ENCODE measurements at regions not wholly inside any gene's neighbourhood (a gene's known extent, or its start where the extent isn't known, plus 50 kb on each side); places are given as distances from the start of the nearest gene placed in this dataset.
"Not testable (repeated sequence)": the region's sequence is repeated elsewhere in the genome, so short reads cannot be mapped to it uniquely, and the experiment has no call there.

GRCh38 chr12:93092649-93092945 lies 163.5 kb upstream of the EEA1 start:
- no peak for DNase-seq (ENCODE audit: extremely low read depth in 1 of 11, low read depth in 9 of 11, low spot score in 4 of 11)

- no peak for DNase-seq (ENCODE audit: extremely low read depth in 1 of 11, low read depth in 9 of 11, low spot score in 4 of 11)
Observed at GRCh38 chr12:93093243-93093642, 164.1 kb upstream of the EEA1 start.

- not testable (repeated sequence) for DNase-seq (ENCODE audit: extremely low read depth in 1 of 11, low read depth in 9 of 11, low spot score in 4 of 11)
Observed at GRCh38 chr12:93094222-93094621, 165.1 kb upstream of the EEA1 start.

GRCh38 chr12:93094988-93095737 lies 166.1 kb upstream of the EEA1 start:
- no peak for DNase-seq (ENCODE audit: extremely low read depth in 1 of 11, low read depth in 9 of 11, low spot score in 4 of 11)

- no peak for DNase-seq (ENCODE audit: extremely low read depth in 1 of 11, low read depth in 9 of 11, low spot score in 4 of 11)
Observed at GRCh38 chr12:93097417-93097816, 168.3 kb upstream of the EEA1 start.

GRCh38 chr12:93098077-93098476 lies 169.0 kb upstream of the EEA1 start:
- DNase-seq (ENCODE audit: extremely low read depth in 1 of 11, low read depth in 9 of 11, low spot score in 4 of 11): peak in 1 of 11 donors; percentile 39

GRCh38 chr12:93099792-93100191 lies 170.7 kb upstream of the EEA1 start:
- DNase-seq (ENCODE audit: extremely low read depth in 1 of 11, low read depth in 9 of 11, low spot score in 4 of 11): no peak

- DNase-seq (ENCODE audit: extremely low read depth in 1 of 11, low read depth in 9 of 11, low spot score in 4 of 11): no peak
Observed at GRCh38 chr12:93100610-93101009, 171.5 kb upstream of the EEA1 start.

GRCh38 chr12:93101367-93101766 lies 172.3 kb upstream of the EEA1 start:
- DNase-seq (ENCODE audit: extremely low read depth in 1 of 11, low read depth in 9 of 11, low spot score in 4 of 11): no peak

GRCh38 chr12:93102312-93102711 lies 173.2 kb upstream of the EEA1 start:
- no peak for DNase-seq (ENCODE audit: extremely low read depth in 1 of 11, low read depth in 9 of 11, low spot score in 4 of 11)

GRCh38 chr12:93102744-93103143 lies 173.6 kb upstream of the EEA1 start:
- peak in 1 of 11 donors; percentile 29 for DNase-seq (ENCODE audit: extremely low read depth in 1 of 11, low read depth in 9 of 11, low spot score in 4 of 11)

- no peak for DNase-seq (ENCODE audit: extremely low read depth in 1 of 11, low read depth in 9 of 11, low spot score in 4 of 11)
Observed at GRCh38 chr12:93103154-93103553, 174.1 kb upstream of the EEA1 start.

- DNase-seq (ENCODE audit: extremely low read depth in 1 of 11, low read depth in 9 of 11, low spot score in 4 of 11): no peak
Observed at GRCh38 chr12:93104535-93104934, 175.4 kb upstream of the EEA1 start.

- no peak for DNase-seq (ENCODE audit: extremely low read depth in 1 of 11, low read depth in 9 of 11, low spot score in 4 of 11)
Observed at GRCh38 chr12:93106910-93107309, 177.8 kb upstream of the EEA1 start.

- no peak for DNase-seq (ENCODE audit: extremely low read depth in 1 of 11, low read depth in 9 of 11, low spot score in 4 of 11)
Observed at GRCh38 chr12:93107514-93108312, 178.6 kb upstream of the EEA1 start.

- DNase-seq (ENCODE audit: extremely low read depth in 1 of 11, low read depth in 9 of 11, low spot score in 4 of 11): no peak
Observed at GRCh38 chr12:93108985-93109384, 179.9 kb upstream of the EEA1 start.

- DNase-seq (ENCODE audit: extremely low read depth in 1 of 11, low read depth in 9 of 11, low spot score in 4 of 11): peak in 2 of 11 donors; percentile 20 to 47
Observed at GRCh38 chr12:93109551-93110203, 180.6 kb upstream of the EEA1 start.

GRCh38 chr12:93111773-93112172 lies 182.7 kb upstream of the EEA1 start:
- DNase-seq (ENCODE audit: extremely low read depth in 1 of 11, low read depth in 9 of 11, low spot score in 4 of 11): no peak

- no peak for DNase-seq (ENCODE audit: extremely low read depth in 1 of 11, low read depth in 9 of 11, low spot score in 4 of 11)
Observed at GRCh38 chr12:93113317-93114006, 184.4 kb upstream of the EEA1 start.

- DNase-seq (ENCODE audit: extremely low read depth in 1 of 11, low read depth in 9 of 11, low spot score in 4 of 11): no peak
Observed at GRCh38 chr12:93115198-93115601, 186.1 kb upstream of the EEA1 start.

Measured in renal cortex interstitium (tissue), 11 donors.